ENCODE measurements at regions not wholly inside any gene's neighbourhood (a gene's known extent, or its start where the extent isn't known, plus 50 kb on each side); places are given as distances from the start of the nearest gene placed in this dataset.

DNA sequence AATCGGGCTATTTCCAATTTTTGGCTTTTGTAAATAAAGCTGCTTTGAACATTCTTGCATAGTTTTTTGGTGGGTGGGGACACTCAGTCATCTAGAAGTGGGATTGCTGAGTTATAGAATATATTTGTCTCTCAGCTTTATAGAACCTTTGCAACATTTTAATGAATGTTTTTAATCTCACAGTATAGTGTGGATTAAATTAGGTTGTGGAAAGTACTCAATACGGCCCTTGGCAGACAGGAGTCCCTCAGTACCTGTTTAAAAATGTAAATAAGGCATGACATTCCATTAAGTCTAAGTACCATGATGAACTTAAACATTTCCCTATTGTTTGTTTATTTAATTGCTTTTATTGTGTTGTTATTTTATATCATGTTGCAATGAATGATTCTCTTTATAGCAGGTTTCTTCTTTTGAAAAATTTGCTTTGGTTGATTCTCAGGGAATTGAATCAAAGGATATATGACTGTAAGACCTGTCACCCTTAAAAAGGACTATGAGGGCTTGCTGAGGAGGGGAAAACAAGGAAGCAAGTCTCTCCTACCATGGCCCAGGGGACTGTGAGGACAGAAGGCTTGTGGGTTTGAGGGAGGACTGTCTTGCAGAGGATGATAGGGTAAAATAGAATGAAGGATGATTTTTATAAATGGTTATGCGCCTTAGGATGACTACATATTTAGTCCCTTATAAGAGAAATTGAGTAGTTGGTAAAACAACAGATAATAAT lies 165.1 kb downstream of the RPIA start:
- no peak for DNase-seq
- TF ChIP-seq, protein P1, sequence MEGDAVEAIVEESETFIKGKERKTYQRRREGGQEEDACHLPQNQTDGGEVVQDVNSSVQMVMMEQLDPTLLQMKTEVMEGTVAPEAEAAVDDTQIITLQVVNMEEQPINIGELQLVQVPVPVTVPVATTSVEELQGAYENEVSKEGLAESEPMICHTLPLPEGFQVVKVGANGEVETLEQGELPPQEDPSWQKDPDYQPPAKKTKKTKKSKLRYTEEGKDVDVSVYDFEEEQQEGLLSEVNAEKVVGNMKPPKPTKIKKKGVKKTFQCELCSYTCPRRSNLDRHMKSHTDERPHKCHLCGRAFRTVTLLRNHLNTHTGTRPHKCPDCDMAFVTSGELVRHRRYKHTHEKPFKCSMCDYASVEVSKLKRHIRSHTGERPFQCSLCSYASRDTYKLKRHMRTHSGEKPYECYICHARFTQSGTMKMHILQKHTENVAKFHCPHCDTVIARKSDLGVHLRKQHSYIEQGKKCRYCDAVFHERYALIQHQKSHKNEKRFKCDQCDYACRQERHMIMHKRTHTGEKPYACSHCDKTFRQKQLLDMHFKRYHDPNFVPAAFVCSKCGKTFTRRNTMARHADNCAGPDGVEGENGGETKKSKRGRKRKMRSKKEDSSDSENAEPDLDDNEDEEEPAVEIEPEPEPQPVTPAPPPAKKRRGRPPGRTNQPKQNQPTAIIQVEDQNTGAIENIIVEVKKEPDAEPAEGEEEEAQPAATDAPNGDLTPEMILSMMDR (IDR thresholded peaks at IDR 0.05) = no peak
- Mint-ChIP-seq H3K9me3 (no peaks in the 10 kb centered on the region), H3K27me3 (ENCODE audit: insufficient read depth) (peaks cover 10% of the 10 kb centered on the region; the same call in 1 of the 2 replicates), H3K4me1 (ENCODE audit: low read depth) (no peaks in the 10 kb centered on the region), H3K27ac (no peak overlapping the region), H3K36me3 (ENCODE audit: low read depth) (no peaks in the 10 kb centered on the region), H3K4me3 (no peak overlapping the region)

DNA sequence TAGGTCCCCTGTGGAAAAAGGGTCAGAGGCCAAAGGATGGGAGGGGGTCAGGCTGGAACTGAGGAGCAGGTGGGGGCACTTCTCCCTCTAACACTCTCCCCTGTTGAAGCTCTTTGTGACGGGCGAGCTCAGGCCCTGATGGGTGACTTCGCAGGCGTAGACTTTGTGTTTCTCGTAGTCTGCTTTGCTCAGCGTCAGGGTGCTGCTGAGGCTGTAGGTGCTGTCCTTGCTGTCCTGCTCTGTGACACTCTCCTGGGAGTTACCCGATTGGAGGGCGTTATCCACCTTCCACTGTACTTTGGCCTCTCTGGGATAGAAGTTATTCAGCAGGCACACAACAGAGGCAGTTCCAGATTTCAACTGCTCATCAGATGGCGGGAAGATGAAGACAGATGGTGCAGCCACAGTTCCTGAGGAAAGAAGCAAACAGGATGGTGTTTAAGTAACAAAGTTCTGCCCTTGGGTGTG lies 165.8 kb downstream of the RPIA start:
- TF ChIP-seq, protein P1 (IDR thresholded peaks at IDR 0.05) = no peak
- DNase-seq = no peak
- Mint-ChIP-seq H3K4me1 (ENCODE audit: low read depth) (no peaks in the 10 kb centered on the region), H3K36me3 (ENCODE audit: low read depth) (no peaks in the 10 kb centered on the region), H3K9me3 (no peaks in the 10 kb centered on the region), H3K4me3 (no peak overlapping the region), H3K27ac (no peak overlapping the region), H3K27me3 (ENCODE audit: insufficient read depth) (peaks cover 12% of the 10 kb centered on the region; the same call in 1 of the 2 replicates)

DNA sequence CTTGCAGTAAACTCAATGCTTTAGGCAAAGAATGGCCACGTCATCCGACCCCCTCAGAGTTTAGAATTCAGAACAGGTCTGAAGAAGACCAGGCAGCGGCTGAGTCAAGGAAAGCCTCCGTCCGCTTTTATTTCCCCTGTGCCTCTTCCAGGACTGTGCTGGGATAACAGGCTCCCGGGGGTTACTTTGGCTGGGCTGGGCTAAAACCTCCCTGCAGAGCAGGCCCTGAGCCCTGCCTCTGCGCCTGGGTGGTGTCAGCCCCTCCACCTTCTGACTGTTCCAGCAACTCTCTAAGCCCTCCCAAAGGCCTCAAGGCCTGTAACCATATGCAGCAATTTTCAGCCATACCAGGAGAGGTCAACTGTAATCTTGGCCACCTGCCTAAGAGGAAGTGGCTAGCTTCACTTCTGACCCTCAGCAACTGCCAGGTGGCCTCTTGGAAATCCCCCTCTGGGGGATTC lies 166.5 kb downstream of the RPIA start:
- H3K9me3 Mint-ChIP-seq = no peaks in the 10 kb centered on the region
- H3K27me3 Mint-ChIP-seq (ENCODE audit: insufficient read depth) = peaks cover 11% of the 10 kb centered on the region
- DNase-seq = no peak
- H3K4me3 Mint-ChIP-seq = no peak overlapping the region
- TF ChIP-seq, protein P1 (IDR thresholded peaks at IDR 0.05) = no peak
- H3K36me3 Mint-ChIP-seq (ENCODE audit: low read depth) = no peaks in the 10 kb centered on the region
- no peak overlapping the region for H3K27ac Mint-ChIP-seq
- H3K4me1 Mint-ChIP-seq (ENCODE audit: low read depth) = no peaks in the 10 kb centered on the region

DNA sequence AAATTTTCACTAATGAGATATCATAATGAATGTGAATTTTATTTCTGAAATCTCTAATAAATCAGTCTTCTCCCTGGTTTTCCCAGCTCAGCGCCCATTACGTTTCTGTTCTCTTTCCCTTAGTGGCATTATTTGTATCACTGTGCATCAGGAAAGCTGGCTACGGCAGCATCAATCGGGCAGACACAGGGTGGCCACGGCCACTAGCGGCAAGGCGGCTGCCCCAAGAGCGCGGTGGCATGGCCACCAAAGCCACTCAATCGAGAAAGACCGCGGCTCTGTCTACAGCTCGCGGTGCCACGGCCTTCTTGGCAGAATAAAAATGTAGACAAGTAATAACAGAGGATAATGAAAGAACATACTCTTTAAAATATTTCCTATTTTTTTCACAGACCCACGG lies 168.0 kb downstream of the RPIA start:
- no peak overlapping the region for H3K27ac Mint-ChIP-seq
- H3K4me3 Mint-ChIP-seq = no peak overlapping the region
- no peaks in the 10 kb centered on the region for H3K4me1 Mint-ChIP-seq (ENCODE audit: low read depth)
- DNase-seq = no peak
- no peaks in the 10 kb centered on the region for H3K9me3 Mint-ChIP-seq
- H3K27me3 Mint-ChIP-seq (ENCODE audit: insufficient read depth) = peaks cover 9% of the 10 kb centered on the region
- TF ChIP-seq, protein P1 (IDR thresholded peaks at IDR 0.05) = no peak
- H3K36me3 Mint-ChIP-seq (ENCODE audit: low read depth) = no peaks in the 10 kb centered on the region

DNA sequence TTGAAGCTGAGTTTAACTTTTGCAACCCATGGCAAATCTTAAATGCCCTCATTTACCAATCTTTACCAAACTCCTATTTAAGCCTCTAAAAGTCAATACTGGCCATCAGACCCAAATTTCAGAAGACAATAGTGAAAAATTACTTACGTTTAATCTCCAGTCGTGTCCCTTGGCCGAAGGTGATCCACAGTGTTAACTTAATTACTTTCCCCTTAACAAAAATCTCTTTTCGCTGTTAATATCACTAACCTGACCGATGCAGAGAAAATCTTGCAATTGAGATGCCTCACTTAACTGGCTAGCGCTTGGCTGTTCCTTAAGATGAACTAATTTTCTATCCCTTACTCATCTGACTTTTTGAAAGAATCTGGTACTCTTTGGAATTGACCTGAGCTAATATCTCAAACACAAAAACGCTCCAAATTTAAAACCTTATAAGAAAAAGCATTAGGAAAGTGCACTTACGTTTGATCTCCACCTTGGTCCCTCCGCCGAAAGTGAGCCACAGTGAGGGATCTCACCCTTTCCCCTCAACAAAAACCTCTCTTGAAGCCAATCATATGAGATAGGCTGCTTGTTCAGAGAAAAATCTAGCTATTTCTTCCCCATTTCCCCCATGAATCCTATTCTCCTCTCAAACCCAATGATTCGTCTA lies 169.1 kb downstream of the RPIA start:
- H3K27me3 Mint-ChIP-seq (ENCODE audit: insufficient read depth) = peaks cover 10% of the 10 kb centered on the region
- H3K9me3 Mint-ChIP-seq = no peaks in the 10 kb centered on the region
- TF ChIP-seq, protein P1 (IDR thresholded peaks at IDR 0.05) = no peak
- H3K4me3 Mint-ChIP-seq = no peak overlapping the region
- no peak for DNase-seq
- no peak overlapping the region for H3K27ac Mint-ChIP-seq
- H3K4me1 Mint-ChIP-seq (ENCODE audit: low read depth) = no peaks in the 10 kb centered on the region
- no peaks in the 10 kb centered on the region for H3K36me3 Mint-ChIP-seq (ENCODE audit: low read depth)

All from HFFc6 (cell line).